ENCODE measurements at regions not wholly inside any gene's neighbourhood (a gene's known extent, or its start where the extent isn't known, plus 50 kb on each side); places are given as distances from the start of the nearest gene placed in this dataset.

GRCh38 chr5:128798871-128799270, 166.4 kb upstream of the SLC27A6 start:
- no peaks in the 10 kb centered on the region for H3K4me1 ChIP-seq (ENCODE audit: control insufficient read depth, insufficient read depth, low read length)
- ChIA-PET CTCF (no interaction called here), POLR2A (no interaction called here)
- no peak for ATAC-seq
- H3K4me3 ChIP-seq (ENCODE audit: low read depth in 2 of 2, low read length in 2 of 2): no peak overlapping the region
- TF ChIP-seq CTCF (IDR thresholded peaks at IDR 0.05): no peak
- TF ChIP-seq, protein P1, sequence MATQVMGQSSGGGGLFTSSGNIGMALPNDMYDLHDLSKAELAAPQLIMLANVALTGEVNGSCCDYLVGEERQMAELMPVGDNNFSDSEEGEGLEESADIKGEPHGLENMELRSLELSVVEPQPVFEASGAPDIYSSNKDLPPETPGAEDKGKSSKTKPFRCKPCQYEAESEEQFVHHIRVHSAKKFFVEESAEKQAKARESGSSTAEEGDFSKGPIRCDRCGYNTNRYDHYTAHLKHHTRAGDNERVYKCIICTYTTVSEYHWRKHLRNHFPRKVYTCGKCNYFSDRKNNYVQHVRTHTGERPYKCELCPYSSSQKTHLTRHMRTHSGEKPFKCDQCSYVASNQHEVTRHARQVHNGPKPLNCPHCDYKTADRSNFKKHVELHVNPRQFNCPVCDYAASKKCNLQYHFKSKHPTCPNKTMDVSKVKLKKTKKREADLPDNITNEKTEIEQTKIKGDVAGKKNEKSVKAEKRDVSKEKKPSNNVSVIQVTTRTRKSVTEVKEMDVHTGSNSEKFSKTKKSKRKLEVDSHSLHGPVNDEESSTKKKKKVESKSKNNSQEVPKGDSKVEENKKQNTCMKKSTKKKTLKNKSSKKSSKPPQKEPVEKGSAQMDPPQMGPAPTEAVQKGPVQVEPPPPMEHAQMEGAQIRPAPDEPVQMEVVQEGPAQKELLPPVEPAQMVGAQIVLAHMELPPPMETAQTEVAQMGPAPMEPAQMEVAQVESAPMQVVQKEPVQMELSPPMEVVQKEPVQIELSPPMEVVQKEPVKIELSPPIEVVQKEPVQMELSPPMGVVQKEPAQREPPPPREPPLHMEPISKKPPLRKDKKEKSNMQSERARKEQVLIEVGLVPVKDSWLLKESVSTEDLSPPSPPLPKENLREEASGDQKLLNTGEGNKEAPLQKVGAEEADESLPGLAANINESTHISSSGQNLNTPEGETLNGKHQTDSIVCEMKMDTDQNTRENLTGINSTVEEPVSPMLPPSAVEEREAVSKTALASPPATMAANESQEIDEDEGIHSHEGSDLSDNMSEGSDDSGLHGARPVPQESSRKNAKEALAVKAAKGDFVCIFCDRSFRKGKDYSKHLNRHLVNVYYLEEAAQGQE (IDR thresholded peaks at IDR 0.05; ENCODE audit: insufficient read depth in 1 of 2, low read depth in 2 of 2, low read length in 1 of 2): no peak
- BruUV-seq (replicated peaks): no TSS peak
- H3K27ac ChIP-seq (ENCODE audit: low read length): no peak overlapping the region
- no peaks in the 10 kb centered on the region for H3K36me3 ChIP-seq (ENCODE audit: control insufficient read depth, insufficient read depth, low read length)
- H3K9me3 ChIP-seq (ENCODE audit: control insufficient read depth, insufficient read depth, low read depth, low read length): no peaks in the 10 kb centered on the region
- no peak for DNase-seq (ENCODE audit: low read depth, low spot score)
- intact Hi-C loops (cut with micrococcal nuclease; ENCODE audit: unreplicated experiment) (no loop called here), in situ Hi-C loops (cut with HindIII; ENCODE audit: low pct_unique_long_range_greater_than_20kb, low sequenced_read_pairs) (no loop called here)
- no peaks in the 10 kb centered on the region for H3K27me3 ChIP-seq (ENCODE audit: control insufficient read depth, insufficient read depth, low read length)

GRCh38 chr5:128799945-128800344, 165.3 kb upstream of the SLC27A6 start:
- H3K4me3 ChIP-seq (ENCODE audit: low read depth in 2 of 2, low read length in 2 of 2): no peak overlapping the region
- TF ChIP-seq CTCF (IDR thresholded peaks at IDR 0.05) (no peak), POLR2AphosphoS5 (IDR thresholded peaks at IDR 0.05; ENCODE audit: low read depth, low read length) (no peak), TCF7L2 (IDR thresholded peaks at IDR 0.05; ENCODE audit: low read depth, low read length) (no peak)
- TF ChIP-seq, protein P1 (IDR thresholded peaks at IDR 0.05; ENCODE audit: insufficient read depth in 1 of 2, low read depth in 2 of 2, low read length in 1 of 2): no peak
- no peak overlapping the region for H3K27ac ChIP-seq (ENCODE audit: low read length)
- no peaks in the 10 kb centered on the region for H3K9me3 ChIP-seq (ENCODE audit: control insufficient read depth, insufficient read depth, low read depth, low read length)
- intact Hi-C loops (cut with micrococcal nuclease; ENCODE audit: unreplicated experiment) (no loop called here), in situ Hi-C loops (cut with HindIII; ENCODE audit: low pct_unique_long_range_greater_than_20kb, low sequenced_read_pairs) (no loop called here)
- ChIA-PET CTCF (no interaction called here), POLR2A (no interaction called here)
- no peaks in the 10 kb centered on the region for H3K4me1 ChIP-seq (ENCODE audit: control insufficient read depth, insufficient read depth, low read length)
- no peak for ATAC-seq
- no peaks in the 10 kb centered on the region for H3K36me3 ChIP-seq (ENCODE audit: control insufficient read depth, insufficient read depth, low read length)
- no peak for DNase-seq (ENCODE audit: low read depth, low spot score)
- H3K27me3 ChIP-seq (ENCODE audit: control insufficient read depth, insufficient read depth, low read length): no peaks in the 10 kb centered on the region
- no TSS peak for BruUV-seq (replicated peaks)
